NT2/D1 (cell line): ENCODE measurements at regions not wholly inside any gene's neighbourhood (a gene's known extent, or its start where the extent isn't known, plus 50 kb on each side); places are given as distances from the start of the nearest gene placed in this dataset.

Source experiments
- SUZ12 ChIP-seq: IDR thresholded peaks from 2 replicates; pipeline ENCODE4 v1.6.1; 2011; ENCODE audit not compliant: insufficient read length, insufficient read depth; ENCODE audit errors: extremely low read depth
- YY1 ChIP-seq: IDR thresholded peaks from 2 replicates; pipeline ENCODE4 v1.6.1; 2011; ENCODE audit not compliant: insufficient read length, insufficient read depth
- ZNF274 ChIP-seq: IDR thresholded peaks from 2 replicates; pipeline ENCODE4 v1.6.1; 2011; ENCODE audit warnings: mild to moderate bottlenecking, low read depth, low read length

GRCh38 chr14:66389481-66389880, 96.7 kb upstream of the CCDC196 start:
- no peak for TF ChIP-seq SUZ12
- no peak for TF ChIP-seq YY1
- TF ChIP-seq ZNF274 = no peak
